ENCODE measurements at regions not wholly inside any gene's neighbourhood (a gene's known extent, or its start where the extent isn't known, plus 50 kb on each side); places are given as distances from the start of the nearest gene placed in this dataset.

DNA sequence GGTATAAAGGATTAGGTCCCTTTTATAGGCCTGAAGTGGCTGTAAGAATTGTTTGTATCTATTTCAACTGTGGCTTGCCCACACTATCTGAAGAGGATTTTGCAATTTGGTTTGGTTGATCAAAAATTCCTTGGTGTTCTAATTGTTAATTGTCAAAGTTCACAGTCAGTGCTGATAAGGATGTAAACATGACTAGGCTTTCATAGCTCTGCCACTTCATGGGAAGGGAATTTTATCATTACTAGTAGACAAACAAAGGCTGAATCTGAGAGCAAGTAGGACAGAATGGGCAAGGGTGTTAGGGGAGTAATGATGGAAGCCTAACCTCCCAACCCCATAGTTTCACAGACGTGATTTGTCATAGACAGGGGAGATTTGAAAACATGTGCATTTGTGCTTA lies 1131.7 kb downstream of the SH3BGRL start:
- Histone ChIP-seq H3K4me2 (ENCODE audit: low read depth, low read length) (no peak overlapping the region), H3K9ac (ENCODE audit: insufficient read depth, low read depth, low read length) (no peak overlapping the region), H3K79me2 (ENCODE audit: insufficient read depth, low read length) (no peaks in the 10 kb centered on the region), H3K36me3 (replicated peaks in 1 of 2; ENCODE audit: control insufficient read depth in 1 of 2, insufficient read depth in 2 of 2, low read length in 2 of 2) (no peaks in the 10 kb centered on the region), H3K4me3 (replicated peaks in 1 of 3; ENCODE audit: insufficient read depth in 1 of 3, low read depth in 2 of 3, low read length in 3 of 3) (no peak overlapping the region), H3K9me3 (ENCODE audit: low read length) (peaks cover 18% of the 10 kb centered on the region), H2AFZ (ENCODE audit: low read length) (no peak overlapping the region), H3K4me1 (ENCODE audit: insufficient read depth, low read length) (no peaks in the 10 kb centered on the region), H4K20me1 (ENCODE audit: insufficient read depth, low read length) (no peaks in the 10 kb centered on the region), H3K27ac (ENCODE audit: extremely low read length, insufficient read depth, low read length) (no peak overlapping the region), H3K27me3 (ENCODE audit: control insufficient read depth in 1 of 2, insufficient read depth in 2 of 2, low read length in 2 of 2) (no peaks in the 10 kb centered on the region)
- in situ Hi-C loops (cut with HindIII; ENCODE audit: extremely low pct_ligation_motif_present, low pct_unique_long_range_greater_than_20kb) (no loop called here), intact Hi-C loops (cut with micrococcal nuclease; ENCODE audit: unreplicated experiment) (no loop called here)
- DNase-seq (ENCODE audit: low spot score) (no peak), ATAC-seq (no peak), FAIRE-seq (no peak)
- CTCF ChIA-PET (ENCODE audit: low intra/inter-chr PET ratio, low total read pairs) = no interaction called here
- 0% methylated on average over 1 of the region's 1 CpG for WGBS (ENCODE audit: low lambda C conversion rate)
- POLR2A ChIA-PET = no interaction called here
- BruUV-seq (replicated peaks) = no TSS peak
- TF ChIP-seq MYNN (CRISPR knock-in tag; IDR thresholded peaks at IDR 0.05; ENCODE audit: low read depth) = no peak
- TF ChIP-seq, protein P1, sequence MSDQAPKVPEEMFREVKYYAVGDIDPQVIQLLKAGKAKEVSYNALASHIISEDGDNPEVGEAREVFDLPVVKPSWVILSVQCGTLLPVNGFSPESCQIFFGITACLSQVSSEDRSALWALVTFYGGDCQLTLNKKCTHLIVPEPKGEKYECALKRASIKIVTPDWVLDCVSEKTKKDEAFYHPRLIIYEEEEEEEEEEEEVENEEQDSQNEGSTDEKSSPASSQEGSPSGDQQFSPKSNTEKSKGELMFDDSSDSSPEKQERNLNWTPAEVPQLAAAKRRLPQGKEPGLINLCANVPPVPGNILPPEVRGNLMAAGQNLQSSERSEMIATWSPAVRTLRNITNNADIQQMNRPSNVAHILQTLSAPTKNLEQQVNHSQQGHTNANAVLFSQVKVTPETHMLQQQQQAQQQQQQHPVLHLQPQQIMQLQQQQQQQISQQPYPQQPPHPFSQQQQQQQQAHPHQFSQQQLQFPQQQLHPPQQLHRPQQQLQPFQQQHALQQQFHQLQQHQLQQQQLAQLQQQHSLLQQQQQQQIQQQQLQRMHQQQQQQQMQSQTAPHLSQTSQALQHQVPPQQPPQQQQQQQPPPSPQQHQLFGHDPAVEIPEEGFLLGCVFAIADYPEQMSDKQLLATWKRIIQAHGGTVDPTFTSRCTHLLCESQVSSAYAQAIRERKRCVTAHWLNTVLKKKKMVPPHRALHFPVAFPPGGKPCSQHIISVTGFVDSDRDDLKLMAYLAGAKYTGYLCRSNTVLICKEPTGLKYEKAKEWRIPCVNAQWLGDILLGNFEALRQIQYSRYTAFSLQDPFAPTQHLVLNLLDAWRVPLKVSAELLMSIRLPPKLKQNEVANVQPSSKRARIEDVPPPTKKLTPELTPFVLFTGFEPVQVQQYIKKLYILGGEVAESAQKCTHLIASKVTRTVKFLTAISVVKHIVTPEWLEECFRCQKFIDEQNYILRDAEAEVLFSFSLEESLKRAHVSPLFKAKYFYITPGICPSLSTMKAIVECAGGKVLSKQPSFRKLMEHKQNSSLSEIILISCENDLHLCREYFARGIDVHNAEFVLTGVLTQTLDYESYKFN (CRISPR knock-in tag; conservative IDR thresholded peaks at IDR 0.05) = no peak
- TF ChIP-seq REL (CRISPR knock-in tag; conservative IDR thresholded peaks at IDR 0.05) = no peak
- TF ChIP-seq XBP1 (CRISPR knock-in tag; IDR thresholded peaks at IDR 0.05) = no peak
- no peak for TF ChIP-seq ZNF12 (CRISPR knock-in tag; IDR thresholded peaks at IDR 0.05)
- TF ChIP-seq HDAC2 (CRISPR knock-in tag; IDR thresholded peaks at IDR 0.05) = no peak
- no peak for TF ChIP-seq NFE2 (CRISPR knock-in tag; IDR thresholded peaks at IDR 0.05)
- TF ChIP-seq KAT8 (CRISPR knock-in tag; IDR thresholded peaks at IDR 0.05) = no peak
- TF ChIP-seq, protein P2, sequence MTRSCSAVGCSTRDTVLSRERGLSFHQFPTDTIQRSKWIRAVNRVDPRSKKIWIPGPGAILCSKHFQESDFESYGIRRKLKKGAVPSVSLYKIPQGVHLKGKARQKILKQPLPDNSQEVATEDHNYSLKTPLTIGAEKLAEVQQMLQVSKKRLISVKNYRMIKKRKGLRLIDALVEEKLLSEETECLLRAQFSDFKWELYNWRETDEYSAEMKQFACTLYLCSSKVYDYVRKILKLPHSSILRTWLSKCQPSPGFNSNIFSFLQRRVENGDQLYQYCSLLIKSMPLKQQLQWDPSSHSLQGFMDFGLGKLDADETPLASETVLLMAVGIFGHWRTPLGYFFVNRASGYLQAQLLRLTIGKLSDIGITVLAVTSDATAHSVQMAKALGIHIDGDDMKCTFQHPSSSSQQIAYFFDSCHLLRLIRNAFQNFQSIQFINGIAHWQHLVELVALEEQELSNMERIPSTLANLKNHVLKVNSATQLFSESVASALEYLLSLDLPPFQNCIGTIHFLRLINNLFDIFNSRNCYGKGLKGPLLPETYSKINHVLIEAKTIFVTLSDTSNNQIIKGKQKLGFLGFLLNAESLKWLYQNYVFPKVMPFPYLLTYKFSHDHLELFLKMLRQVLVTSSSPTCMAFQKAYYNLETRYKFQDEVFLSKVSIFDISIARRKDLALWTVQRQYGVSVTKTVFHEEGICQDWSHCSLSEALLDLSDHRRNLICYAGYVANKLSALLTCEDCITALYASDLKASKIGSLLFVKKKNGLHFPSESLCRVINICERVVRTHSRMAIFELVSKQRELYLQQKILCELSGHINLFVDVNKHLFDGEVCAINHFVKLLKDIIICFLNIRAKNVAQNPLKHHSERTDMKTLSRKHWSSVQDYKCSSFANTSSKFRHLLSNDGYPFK (CRISPR knock-in tag; IDR thresholded peaks at IDR 0.05; ENCODE audit: borderline replicate concordance) = no peak
- no peak for TF ChIP-seq ZKSCAN5 (CRISPR knock-in tag; IDR thresholded peaks at IDR 0.05)
- TF ChIP-seq ZNF788 (CRISPR knock-in tag; IDR thresholded peaks at IDR 0.05; ENCODE audit: borderline replicate concordance) = no peak
- TF ChIP-seq AGO1 (IDR thresholded peaks at IDR 0.05; ENCODE audit: low read depth, low read length, poor library complexity, severe bottlenecking) = no peak
- no peak for TF ChIP-seq ZNF567 (CRISPR knock-in tag; IDR thresholded peaks at IDR 0.05; ENCODE audit: borderline replicate concordance)
- TF ChIP-seq ZNF772 (CRISPR knock-in tag; IDR thresholded peaks at IDR 0.05) = no peak
- TF ChIP-seq ZNF580 (CRISPR knock-in tag; IDR thresholded peaks at IDR 0.05; ENCODE audit: borderline replicate concordance, low read depth) = no peak
- TF ChIP-seq TOPORS (CRISPR knock-in tag; IDR thresholded peaks at IDR 0.05) = no peak
- TF ChIP-seq ZNF205 (CRISPR knock-in tag; IDR thresholded peaks at IDR 0.05) = no peak
- no peak for TF ChIP-seq SNRNP70 (IDR thresholded peaks at IDR 0.05; ENCODE audit: low read depth, low read length)
- TF ChIP-seq PLSCR1 (CRISPR knock-in tag; IDR thresholded peaks at IDR 0.05; ENCODE audit: borderline replicate concordance) = no peak
